Thyroid gland (tissue), 4 donors: ENCODE measurements at regions not wholly inside any gene's neighbourhood (a gene's known extent, or its start where the extent isn't known, plus 50 kb on each side); places are given as distances from the start of the nearest gene placed in this dataset.
A peak's percentile ranks its signal among the peaks of the same experiment; 100 is the strongest.

ENCODE experiments used
- DNase-seq, 2 donors: peaks; one replicate each; pipeline ENCODE4 v3.0.0-alpha.2; 2019
- H3K27ac ChIP-seq, 3 donors: fragments of 200-600 bp; sonication (generic); 1 replicate in 2 of 3; 2 replicates in 1 of 3; pipeline ENCODE4 v1.5.1; 2016 to 2019; ENCODE audit warnings: mild to moderate bottlenecking in 1 of 3, moderate library complexity in 1 of 3
- H3K27me3 ChIP-seq: fragments of 200-600 bp; sonication (generic); one replicate; pipeline ENCODE4 v1.5.1; 2019
- H3K36me3 ChIP-seq, 2 donors: fragments of 200-600 bp; sonication (generic); one replicate each; pipeline ENCODE4 v1.5.1; 2016 to 2019
- H3K4me1 ChIP-seq, 2 donors: fragments of 200-600 bp; sonication (generic); one replicate each; pipeline ENCODE4 v1.5.1; 2017 to 2019
- H3K4me3 ChIP-seq, 3 donors: fragments of 200-600 bp; sonication (generic); replicated peaks in 1 of 3; 1 replicate in 2 of 3; 2 replicates in 1 of 3; pipeline ENCODE4 v1.5.1; 2016; ENCODE audit warnings: mild to moderate bottlenecking in 1 of 3
- H3K9me3 ChIP-seq: fragments of 200-600 bp; sonication (generic); one replicate; pipeline ENCODE4 v1.5.1; 2017
- CTCF ChIP-seq, 6 experiments: fragments of 200-600 bp in 3 of 6; fragments of 450-650 bp in 3 of 6; sonication (generic) in 3 of 6; IDR thresholded peaks; one replicate each; pipeline ENCODE4 v1.5.1; 2016 to 2019; ENCODE audit warnings: antibody characterized with exemption in 6 of 6, mild to moderate bottlenecking in 2 of 6, inconsistent platforms in 1 of 6, moderate library complexity in 1 of 6
- POLR2A ChIP-seq, 2 donors: fragments of 450-650 bp; IDR thresholded peaks; one replicate each; pipeline ENCODE4 v1.6.1; 2017; ENCODE audit warnings: antibody characterized with exemption in 2 of 2, mild to moderate bottlenecking in 2 of 2, moderate library complexity in 1 of 2
- WGBS, 2 donors: methylation state at CpG; one replicate each; pipeline ENCODE4 v1.1.5; 2017; 5-methylcytosine and 5-hydroxymethylcytosine counted together
- intact Hi-C: fragments of 100-400 bp; cut with DNase I; formaldehyde crosslinking; loops from one replicate; pipeline ENCODE4 v1.15.1; 2023

GRCh38 chr5:89450149-89450538 lies 567.2 kb upstream of the MEF2C start:
- H3K4me1 ChIP-seq, result no peaks in the 10 kb centered on the region
- no peaks in the 10 kb centered on the region for H3K9me3 ChIP-seq
- no peaks in the 10 kb centered on the region for H3K36me3 ChIP-seq
- H3K27ac ChIP-seq, result no peak overlapping the region
- H3K27me3 ChIP-seq, result no peaks in the 10 kb centered on the region
- no peak for TF ChIP-seq POLR2A (IDR thresholded peaks at IDR 0.05)
- TF ChIP-seq CTCF (IDR thresholded peaks at IDR 0.05), result no peak
- 95 to 97% methylated on average over 1 of the region's 1 CpG for WGBS, 2 donors
- no peak for DNase-seq
- no peak overlapping the region for H3K4me3 ChIP-seq
- intact Hi-C loops, result no loop called here

GRCh38 chr5:89449392-89450148 lies 566.6 kb upstream of the MEF2C start:
- Histone ChIP-seq H3K9me3 (no peaks in the 10 kb centered on the region), H3K4me1 (peaks cover 1 to 2% of the 10 kb centered on the region in 2 donors), H3K36me3 (no peaks in the 10 kb centered on the region), H3K27ac (no peak overlapping the region), H3K4me3 (no peak overlapping the region), H3K27me3 (no peaks in the 10 kb centered on the region)
- 83 to 87% methylated on average over 3 of the region's 3 CpGs for WGBS, 2 donors
- no peak for DNase-seq
- intact Hi-C loops, result no loop called here
- TF ChIP-seq POLR2A (IDR thresholded peaks at IDR 0.05) (no peak), CTCF (IDR thresholded peaks at IDR 0.05) (no peak)

DNA sequence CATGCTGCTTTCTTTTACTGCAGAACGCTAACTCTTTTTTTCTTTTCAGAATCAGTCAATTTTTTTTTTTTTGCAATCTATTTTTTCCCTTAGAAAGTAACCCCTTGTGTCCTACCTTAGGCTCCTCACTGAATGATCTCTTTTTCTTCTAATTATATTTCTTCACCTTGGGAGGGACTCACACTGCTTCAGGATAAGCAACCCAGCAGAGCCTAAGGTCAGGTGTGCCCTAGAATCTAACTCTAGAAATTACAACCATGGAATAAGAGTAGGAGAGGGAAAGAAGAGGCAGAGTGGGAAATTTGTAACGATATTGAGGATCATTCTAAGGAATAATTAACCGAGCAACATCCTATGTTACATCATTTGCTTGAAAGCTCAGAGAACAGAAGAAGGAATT lies 564.0 kb upstream of the MEF2C start:
- 78 to 86% methylated on average over 3 of the region's 3 CpGs for WGBS, 2 donors
- Histone ChIP-seq H3K4me1 (peaks cover 3 to 4% of the 10 kb centered on the region in 2 donors), H3K4me3 (no peak overlapping the region), H3K27ac (no peak overlapping the region), H3K36me3 (no peaks in the 10 kb centered on the region), H3K27me3 (no peaks in the 10 kb centered on the region), H3K9me3 (no peaks in the 10 kb centered on the region)
- intact Hi-C loops, result no loop called here
- TF ChIP-seq POLR2A (IDR thresholded peaks at IDR 0.05) (no peak), CTCF (IDR thresholded peaks at IDR 0.05) (no peak)
- no peak for DNase-seq

DNA sequence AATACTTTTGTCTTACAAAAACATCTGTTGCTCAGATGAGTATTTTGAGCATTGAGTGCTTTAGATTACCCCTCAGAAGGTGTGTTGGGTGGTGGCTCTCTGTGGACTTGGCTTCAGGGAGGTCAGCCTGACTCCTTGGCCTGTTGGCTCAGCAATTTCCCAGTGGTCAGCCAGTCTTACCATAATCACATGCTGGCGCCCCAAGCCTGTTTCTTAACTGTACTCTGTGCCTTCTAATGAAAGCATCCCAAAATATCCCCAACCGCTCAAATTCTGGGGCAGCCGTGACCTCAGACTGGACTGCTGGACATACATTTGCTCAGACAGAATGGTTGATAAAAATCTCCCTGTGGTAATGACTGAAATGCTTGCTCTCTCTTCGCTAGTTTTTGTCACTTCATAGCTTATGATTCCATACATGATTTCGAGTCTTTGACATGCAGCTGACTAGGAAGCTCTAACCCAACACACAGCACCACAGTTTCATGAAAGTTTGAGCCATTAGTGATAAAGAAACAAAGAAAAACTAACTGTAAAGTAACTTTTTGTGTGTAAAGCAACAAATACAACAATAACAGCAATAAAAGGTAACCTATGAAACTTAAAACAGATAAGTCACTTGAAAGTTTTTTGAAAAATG lies 562.2 kb upstream of the MEF2C start:
- H3K4me3 ChIP-seq, result no peak overlapping the region
- peaks cover 3 to 4% of the 10 kb centered on the region in 2 donors for H3K4me1 ChIP-seq
- intact Hi-C loops, result no loop called here
- no peaks in the 10 kb centered on the region for H3K36me3 ChIP-seq
- H3K27me3 ChIP-seq, result no peaks in the 10 kb centered on the region
- 84 to 94% methylated on average over 5 of the region's 5 CpGs for WGBS, 2 donors
- TF ChIP-seq POLR2A (IDR thresholded peaks at IDR 0.05), result no peak
- DNase-seq, result peak in 1 of 2 donors; percentile 3
- H3K27ac ChIP-seq, result no peak overlapping the region
- no peaks in the 10 kb centered on the region for H3K9me3 ChIP-seq

DNA sequence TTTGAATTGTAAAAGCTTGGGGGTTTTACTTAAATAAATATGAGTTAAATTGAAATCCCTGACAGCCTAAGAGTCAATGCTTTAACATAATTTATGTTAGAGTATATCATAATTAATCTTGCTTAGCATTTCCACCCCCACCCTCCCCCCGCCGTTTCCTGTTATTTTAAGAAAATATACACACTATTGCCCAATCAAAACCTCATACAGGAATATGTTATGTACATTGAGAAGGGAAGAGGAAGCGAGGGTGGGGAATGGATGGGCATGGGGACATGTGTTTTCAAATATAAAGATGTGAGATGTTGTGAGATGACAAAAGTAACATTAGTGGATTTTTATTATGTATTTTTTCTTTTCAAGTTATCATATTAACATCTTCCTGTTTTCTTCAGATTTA lies 561.1 kb upstream of the MEF2C start:
- intact Hi-C loops, result no loop called here
- Histone ChIP-seq H3K9me3 (no peaks in the 10 kb centered on the region), H3K4me3 (no peak overlapping the region), H3K27me3 (no peaks in the 10 kb centered on the region), H3K27ac (no peak overlapping the region), H3K36me3 (no peaks in the 10 kb centered on the region), H3K4me1 (peaks cover 3 to 4% of the 10 kb centered on the region in 2 donors)
- TF ChIP-seq CTCF (IDR thresholded peaks at IDR 0.05) (no peak), POLR2A (IDR thresholded peaks at IDR 0.05) (no peak)
- WGBS, 2 donors, result 68 to 73% methylated on average over 3 of the region's 3 CpGs
- no peak for DNase-seq
